NB4 (cell line): ENCODE measurements at regions not wholly inside any gene's neighbourhood (a gene's known extent, or its start where the extent isn't known, plus 50 kb on each side); places are given as distances from the start of the nearest gene placed in this dataset.

Experiments used
- DNase-seq: peaks from one replicate; pipeline ENCODE4 v3.0.0; 2010; ENCODE audit warnings: low read depth
- H3K4me3 ChIP-seq: one replicate; pipeline ENCODE4 v1.5.1; 2011; ENCODE audit warnings: mild to moderate bottlenecking, low read depth, low read length, moderate library complexity
- MYC ChIP-seq: IDR thresholded peaks from 2 replicates; pipeline ENCODE4 v1.6.1; 2011; ENCODE audit warnings: low read depth, low read length
- POLR2A ChIP-seq: IDR thresholded peaks from 2 replicates; pipeline ENCODE4 v1.6.1; 2011; ENCODE audit warnings: mild to moderate bottlenecking; ENCODE audit not compliant: insufficient read length; ENCODE audit errors: extremely low read depth
- TF ChIP-seq, protein P1 (sequence below): IDR thresholded peaks from one replicate; pipeline ENCODE4 v1.5.1; 2012; ENCODE audit warnings: low read depth, low read length
- TF ChIP-seq, protein P2 (sequence below): IDR thresholded peaks from 2 replicates; pipeline ENCODE4 v1.6.1; 2011; ENCODE audit warnings: low read depth, low read length

DNA sequence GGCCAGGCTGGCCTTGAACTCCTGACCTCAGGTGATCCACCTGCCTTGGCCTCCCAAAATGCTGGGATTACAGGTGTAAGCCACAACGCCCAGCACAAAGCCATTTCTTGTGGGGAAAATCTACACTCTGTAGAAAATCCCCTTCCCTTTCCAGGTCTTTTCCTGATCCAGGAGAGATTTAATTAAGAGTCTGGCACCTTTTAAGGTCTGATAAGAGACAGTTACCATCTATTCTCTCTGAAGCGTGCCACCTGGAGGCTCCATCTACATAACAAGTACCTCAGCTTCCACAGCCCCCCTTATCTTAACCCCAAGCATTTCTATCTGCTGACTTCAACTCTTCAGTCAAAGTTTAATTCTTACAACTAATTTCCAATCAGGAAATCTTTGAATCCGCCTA lies 71.4 kb upstream of the CDK20 start:
- no peak overlapping the region for H3K4me3 ChIP-seq
- no peak for DNase-seq
- TF ChIP-seq, protein P1, sequence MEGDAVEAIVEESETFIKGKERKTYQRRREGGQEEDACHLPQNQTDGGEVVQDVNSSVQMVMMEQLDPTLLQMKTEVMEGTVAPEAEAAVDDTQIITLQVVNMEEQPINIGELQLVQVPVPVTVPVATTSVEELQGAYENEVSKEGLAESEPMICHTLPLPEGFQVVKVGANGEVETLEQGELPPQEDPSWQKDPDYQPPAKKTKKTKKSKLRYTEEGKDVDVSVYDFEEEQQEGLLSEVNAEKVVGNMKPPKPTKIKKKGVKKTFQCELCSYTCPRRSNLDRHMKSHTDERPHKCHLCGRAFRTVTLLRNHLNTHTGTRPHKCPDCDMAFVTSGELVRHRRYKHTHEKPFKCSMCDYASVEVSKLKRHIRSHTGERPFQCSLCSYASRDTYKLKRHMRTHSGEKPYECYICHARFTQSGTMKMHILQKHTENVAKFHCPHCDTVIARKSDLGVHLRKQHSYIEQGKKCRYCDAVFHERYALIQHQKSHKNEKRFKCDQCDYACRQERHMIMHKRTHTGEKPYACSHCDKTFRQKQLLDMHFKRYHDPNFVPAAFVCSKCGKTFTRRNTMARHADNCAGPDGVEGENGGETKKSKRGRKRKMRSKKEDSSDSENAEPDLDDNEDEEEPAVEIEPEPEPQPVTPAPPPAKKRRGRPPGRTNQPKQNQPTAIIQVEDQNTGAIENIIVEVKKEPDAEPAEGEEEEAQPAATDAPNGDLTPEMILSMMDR: no peak
- TF ChIP-seq, protein P2, sequence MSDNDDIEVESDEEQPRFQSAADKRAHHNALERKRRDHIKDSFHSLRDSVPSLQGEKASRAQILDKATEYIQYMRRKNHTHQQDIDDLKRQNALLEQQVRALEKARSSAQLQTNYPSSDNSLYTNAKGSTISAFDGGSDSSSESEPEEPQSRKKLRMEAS: no peak
- TF ChIP-seq POLR2A (no peak), MYC (no peak)

DNA sequence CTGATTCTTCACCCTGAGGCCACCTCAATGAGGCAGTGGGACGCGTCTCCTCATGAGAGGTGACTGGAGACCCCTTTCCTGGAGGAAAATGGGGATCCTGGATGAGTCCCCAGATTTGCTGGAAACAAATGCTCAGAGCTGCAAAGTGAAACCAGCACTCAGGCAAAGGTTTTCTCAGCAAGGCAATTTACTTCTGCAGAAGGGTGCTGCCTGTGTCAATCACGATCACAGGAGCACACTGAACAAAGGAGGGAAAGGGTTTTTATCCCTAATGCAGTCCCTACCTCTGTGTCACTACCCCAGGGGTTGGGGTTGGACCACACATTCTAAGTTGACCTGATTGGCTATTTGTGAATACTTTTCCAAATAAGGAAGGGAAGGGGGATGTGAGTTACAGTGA lies 69.9 kb upstream of the CDK20 start:
- no peak for DNase-seq
- no peak overlapping the region for H3K4me3 ChIP-seq
- TF ChIP-seq MYC (no peak), POLR2A (no peak)
- TF ChIP-seq, protein P1: no peak
- TF ChIP-seq, protein P2: no peak

DNA sequence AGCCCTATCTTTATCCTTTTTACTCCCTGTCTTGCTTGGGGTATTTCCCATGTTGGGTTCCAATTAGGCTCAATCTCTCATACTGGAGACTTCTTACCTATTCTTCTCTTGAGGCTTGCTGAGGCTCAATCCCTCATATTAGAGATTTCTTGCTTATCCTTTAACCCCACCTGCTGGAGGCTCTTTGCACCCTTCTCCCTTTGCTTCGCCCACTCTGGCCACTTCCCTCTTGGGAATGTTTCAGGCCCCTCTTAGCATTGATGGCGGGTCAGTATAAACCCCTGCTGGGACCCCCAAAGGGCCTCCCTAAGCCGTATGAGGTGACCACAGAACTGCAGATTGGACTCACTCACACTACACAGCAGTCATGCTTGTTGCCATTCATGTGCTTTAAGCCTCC lies 69.3 kb upstream of the CDK20 start:
- no peak overlapping the region for H3K4me3 ChIP-seq
- DNase-seq: no peak
- no peak for TF ChIP-seq POLR2A
- TF ChIP-seq, protein P2: no peak
- TF ChIP-seq, protein P1: no peak
- no peak for TF ChIP-seq MYC

DNA sequence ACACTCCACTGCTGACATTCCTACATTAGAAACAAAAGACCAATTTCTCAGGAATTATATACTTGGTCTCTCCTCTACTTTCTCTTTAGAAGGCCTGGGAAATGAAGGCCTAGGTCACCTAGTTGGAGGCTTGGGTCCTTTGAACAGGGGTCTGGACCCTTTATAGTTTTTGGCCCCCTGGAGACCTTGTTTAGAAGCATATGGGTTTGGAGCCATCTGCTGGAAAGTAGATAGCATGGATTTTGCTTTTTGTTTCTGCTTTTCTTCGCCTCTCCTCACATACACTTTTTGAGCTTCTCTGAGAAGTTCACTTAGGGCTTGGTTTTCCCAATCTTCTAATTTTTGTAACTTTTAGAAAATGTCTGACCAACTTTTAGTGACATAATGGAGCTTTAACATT lies 67.1 kb upstream of the CDK20 start:
- peak; percentile 11 for DNase-seq
- TF ChIP-seq POLR2A (no peak), MYC (no peak)
- TF ChIP-seq, protein P1: peak; percentile 22
- TF ChIP-seq, protein P2: no peak
- H3K4me3 ChIP-seq: no peak overlapping the region

DNA sequence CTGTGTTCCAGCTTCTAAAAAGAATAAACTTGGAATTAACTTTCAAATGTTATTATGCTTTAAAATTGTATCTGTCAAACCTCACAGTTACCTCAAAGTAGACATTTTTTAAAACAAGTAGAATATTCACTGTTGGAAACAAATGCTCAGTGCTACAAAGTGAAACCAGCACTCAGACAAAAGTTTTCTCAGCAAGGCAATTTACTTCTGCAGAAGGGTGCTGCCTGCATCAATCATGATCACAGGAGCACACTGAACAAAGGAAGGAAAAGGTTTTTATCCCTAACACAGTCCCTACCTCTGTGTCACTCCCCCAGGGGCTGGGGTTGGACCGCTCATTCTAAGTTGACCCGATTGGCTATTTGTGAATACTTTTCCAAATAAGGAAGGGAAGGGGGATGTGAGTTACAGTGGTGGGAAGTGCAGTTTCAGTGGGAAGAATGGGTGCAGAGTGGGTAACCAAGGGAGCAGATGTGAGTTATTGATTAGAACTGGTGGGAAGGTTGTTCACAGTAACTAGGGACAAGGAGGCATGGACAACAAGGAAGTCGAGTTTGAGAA lies 63.0 kb upstream of the CDK20 start:
- no peak overlapping the region for H3K4me3 ChIP-seq
- DNase-seq: no peak
- TF ChIP-seq, protein P2: no peak
- TF ChIP-seq, protein P1: no peak
